Fibroblast of pulmonary artery (primary cell): ENCODE measurements at regions not wholly inside any gene's neighbourhood (a gene's known extent, or its start where the extent isn't known, plus 50 kb on each side); places are given as distances from the start of the nearest gene placed in this dataset.
A peak's percentile ranks its signal among the peaks of the same experiment; 100 is the strongest.
"Not testable (repeated sequence)": the region's sequence is repeated elsewhere in the genome, so short reads cannot be mapped to it uniquely, and the experiment has no call there.

Source experiments
- DNase-seq: peaks from one replicate; pipeline ENCODE4 v3.0.0-alpha.2; 2010; ENCODE audit warnings: low read depth
- H3K4me3 ChIP-seq: replicated peaks from 2 replicates; pipeline ENCODE4 v1.5.1; 2011; ENCODE audit warnings: low read depth, mild to moderate bottlenecking, control low read depth, low read length, moderate library complexity
- TF ChIP-seq, protein P1 (sequence below): IDR thresholded peaks from 2 replicates; pipeline ENCODE4 v1.5.1; 2011; ENCODE audit warnings: mild to moderate bottlenecking, control low read depth, low read length, inconsistent platforms; ENCODE audit errors: missing control alignments

DNA sequence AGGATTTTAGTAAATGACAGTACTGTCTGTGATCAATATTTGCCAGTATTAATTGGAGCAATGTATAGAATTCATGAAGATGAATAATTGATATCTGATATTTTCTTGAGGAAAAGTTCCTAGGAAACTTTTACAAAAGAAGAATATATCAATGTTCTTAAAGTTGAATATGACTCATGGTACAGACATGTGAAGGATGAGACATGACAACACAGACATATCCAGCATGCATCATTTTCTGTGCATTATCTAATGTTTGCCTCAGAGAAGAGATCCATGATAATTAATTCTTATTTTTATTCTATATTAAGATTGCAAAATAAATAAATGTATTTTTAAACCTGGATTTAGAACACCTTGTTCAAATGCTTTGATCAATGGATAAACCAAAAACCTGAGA lies 452.9 kb upstream of the EPHA5 start:
- TF ChIP-seq, protein P1, sequence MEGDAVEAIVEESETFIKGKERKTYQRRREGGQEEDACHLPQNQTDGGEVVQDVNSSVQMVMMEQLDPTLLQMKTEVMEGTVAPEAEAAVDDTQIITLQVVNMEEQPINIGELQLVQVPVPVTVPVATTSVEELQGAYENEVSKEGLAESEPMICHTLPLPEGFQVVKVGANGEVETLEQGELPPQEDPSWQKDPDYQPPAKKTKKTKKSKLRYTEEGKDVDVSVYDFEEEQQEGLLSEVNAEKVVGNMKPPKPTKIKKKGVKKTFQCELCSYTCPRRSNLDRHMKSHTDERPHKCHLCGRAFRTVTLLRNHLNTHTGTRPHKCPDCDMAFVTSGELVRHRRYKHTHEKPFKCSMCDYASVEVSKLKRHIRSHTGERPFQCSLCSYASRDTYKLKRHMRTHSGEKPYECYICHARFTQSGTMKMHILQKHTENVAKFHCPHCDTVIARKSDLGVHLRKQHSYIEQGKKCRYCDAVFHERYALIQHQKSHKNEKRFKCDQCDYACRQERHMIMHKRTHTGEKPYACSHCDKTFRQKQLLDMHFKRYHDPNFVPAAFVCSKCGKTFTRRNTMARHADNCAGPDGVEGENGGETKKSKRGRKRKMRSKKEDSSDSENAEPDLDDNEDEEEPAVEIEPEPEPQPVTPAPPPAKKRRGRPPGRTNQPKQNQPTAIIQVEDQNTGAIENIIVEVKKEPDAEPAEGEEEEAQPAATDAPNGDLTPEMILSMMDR: no peak
- DNase-seq: peak; percentile 11
- H3K4me3 ChIP-seq: no peak overlapping the region

DNA sequence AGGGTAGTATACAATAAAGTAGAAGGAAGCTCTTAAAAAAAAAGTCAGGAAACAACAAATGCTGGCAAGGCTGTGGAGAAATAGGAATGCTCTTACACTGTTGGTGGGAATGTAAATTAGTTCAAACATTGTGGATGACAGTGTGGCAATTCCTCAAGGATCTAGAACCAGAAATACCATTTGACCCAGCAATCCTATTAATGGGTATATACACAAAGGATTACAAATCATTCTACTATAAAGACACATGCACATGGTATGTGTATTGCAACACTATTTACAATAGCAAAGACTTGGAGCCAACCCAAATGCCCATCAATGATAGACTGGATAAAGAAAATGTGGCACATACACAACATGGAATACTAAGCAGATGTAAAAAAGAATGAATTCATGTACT lies 444.9 kb upstream of the EPHA5 start:
- DNase-seq: peak; percentile 9
- H3K4me3 ChIP-seq: not testable (repeated sequence)

DNA sequence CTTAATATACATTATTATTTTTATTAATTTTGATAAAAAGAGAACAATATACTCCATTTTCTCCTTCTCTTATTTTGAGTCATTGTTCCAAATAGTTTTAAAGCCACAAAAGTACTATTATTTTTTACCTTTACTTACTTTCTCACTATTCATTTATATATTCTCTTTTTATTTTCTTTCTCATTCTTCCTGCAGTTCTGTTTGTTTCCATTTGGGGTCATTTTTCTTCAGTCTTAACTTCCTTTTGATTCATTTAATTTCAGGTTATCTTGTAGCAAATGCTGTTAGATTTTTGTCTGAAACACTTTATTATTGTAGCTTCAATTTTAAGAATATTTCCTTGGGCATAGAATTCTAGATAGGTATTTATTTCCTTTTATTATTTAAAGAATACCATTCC lies 438.6 kb upstream of the EPHA5 start:
- H3K4me3 ChIP-seq: no peak overlapping the region
- TF ChIP-seq, protein P1: peak; percentile 19
- DNase-seq: peak; percentile 6

DNA sequence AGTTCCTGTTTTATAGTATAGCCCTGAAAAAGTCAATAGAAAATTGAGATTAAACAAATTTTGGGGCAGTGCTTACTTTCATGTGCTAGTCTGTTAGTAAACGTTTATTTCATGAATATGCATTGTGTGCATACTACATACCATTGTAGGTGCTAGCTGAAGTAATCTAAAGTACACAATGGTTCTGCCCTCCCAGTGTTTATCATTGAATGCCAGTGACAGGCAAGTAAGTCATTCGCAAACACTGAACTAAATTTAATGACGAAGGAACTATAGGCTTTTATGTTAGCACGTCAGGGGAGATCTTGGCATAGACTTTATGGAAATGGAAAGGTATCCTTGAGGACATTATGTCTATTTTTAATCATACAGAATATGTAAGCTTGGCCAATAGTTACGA lies 426.9 kb upstream of the EPHA5 start:
- TF ChIP-seq, protein P1: no peak
- H3K4me3 ChIP-seq: no peak overlapping the region
- DNase-seq: no peak

DNA sequence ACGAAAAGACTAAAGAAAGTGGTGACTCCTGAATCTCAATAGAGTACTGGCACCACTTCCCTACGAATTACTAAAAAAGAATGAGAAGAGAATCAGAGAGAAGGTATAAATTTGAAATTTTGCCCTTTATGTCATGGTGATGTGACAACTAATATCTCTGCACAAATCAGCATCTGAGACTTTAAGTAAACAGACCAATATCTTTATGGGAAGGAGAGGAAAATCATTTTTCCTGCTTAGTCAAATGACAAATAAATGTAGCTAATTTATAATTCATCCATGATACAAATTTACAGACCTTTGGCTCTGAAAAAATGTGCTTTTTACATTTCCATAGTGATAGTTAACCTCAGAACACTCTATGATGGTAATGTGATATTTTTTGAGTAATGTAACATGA lies 424.8 kb upstream of the EPHA5 start:
- no peak overlapping the region for H3K4me3 ChIP-seq
- no peak for DNase-seq
- TF ChIP-seq, protein P1: no peak

DNA sequence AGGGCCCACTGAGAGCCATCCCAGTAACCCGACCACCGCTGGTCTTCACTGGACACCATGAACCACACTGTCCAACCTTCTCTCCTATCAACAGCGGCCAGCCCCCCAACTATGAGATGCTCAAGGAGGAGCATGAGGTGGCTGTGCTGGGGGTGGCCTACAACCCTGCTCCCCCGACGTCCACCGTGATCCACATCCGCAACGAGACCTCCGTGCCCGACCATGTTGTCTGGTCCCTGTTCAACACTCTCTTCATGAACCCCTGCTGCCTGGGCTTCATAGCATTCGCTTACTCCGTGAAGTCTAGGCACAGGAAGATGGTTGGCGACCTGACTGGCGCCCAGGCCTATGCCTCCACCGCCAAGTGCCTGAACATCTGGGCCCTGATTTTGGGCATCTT lies 423.8 kb upstream of the EPHA5 start:
- no peak for DNase-seq
- TF ChIP-seq, protein P1: no peak
- no peak overlapping the region for H3K4me3 ChIP-seq

DNA sequence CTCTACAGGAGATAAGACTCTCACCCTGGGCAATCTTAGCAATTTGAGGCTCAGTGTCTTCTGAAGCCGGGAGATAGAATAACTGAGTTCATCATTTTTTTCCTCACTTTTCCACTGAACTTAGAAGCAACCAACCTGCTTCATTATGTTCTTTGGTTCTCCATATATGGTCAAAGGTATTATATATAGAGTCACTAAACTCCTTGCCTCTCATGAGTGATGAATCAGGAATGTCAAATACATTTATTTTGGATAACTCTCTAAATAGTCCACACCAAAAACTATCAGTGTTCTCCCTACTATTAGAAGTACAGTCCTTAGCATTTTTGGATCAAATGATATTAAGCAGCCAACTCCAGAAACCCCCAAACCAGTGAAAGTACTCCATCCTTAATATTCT lies 421.5 kb upstream of the EPHA5 start:
- peak; percentile 3 for DNase-seq
- H3K4me3 ChIP-seq: no peak overlapping the region
- TF ChIP-seq, protein P1: no peak

DNA sequence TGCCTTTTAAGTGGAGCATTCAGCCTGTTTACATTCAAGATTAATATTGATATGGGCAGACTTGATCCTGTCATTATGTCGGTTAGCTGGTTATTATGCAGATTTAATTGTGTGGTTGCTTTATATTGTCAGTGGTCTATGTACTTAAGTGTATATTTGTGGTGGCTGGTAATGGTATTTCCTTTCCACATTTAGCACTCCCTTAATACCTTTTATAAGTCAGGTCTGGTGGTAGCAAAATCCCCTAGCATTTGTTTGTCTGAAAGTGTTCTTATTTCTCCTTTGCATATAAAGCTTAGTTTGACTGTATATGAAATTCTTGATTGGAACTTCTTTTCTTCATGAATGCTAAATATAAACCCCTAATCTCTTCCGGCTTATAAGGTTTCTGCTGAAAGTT lies 403.7 kb upstream of the EPHA5 start:
- no peak overlapping the region for H3K4me3 ChIP-seq
- TF ChIP-seq, protein P1: no peak
- DNase-seq: no peak
